HG02938 (cell line): ENCODE measurements at regions not wholly inside any gene's neighbourhood (a gene's known extent, or its start where the extent isn't known, plus 50 kb on each side); places are given as distances from the start of the nearest gene placed in this dataset.

ENCODE experiments used
- ATAC-seq: cut with Tn5 transposase; IDR thresholded peaks from one replicate; pipeline ENCODE4 v1.9.1; 2021; ENCODE audit warnings: mild to moderate bottlenecking, moderate library complexity; ENCODE audit not compliant: unreplicated experiment

GRCh38 chr11:10932976-10933375 lies 75.1 kb upstream of the ZBED5 start:
- no peak for ATAC-seq

- ATAC-seq: no peak
Observed at GRCh38 chr11:10931761-10932670, 74.2 kb upstream of the ZBED5 start.

- ATAC-seq: no peak
Observed at GRCh38 chr11:10930972-10931760, 73.3 kb upstream of the ZBED5 start.

GRCh38 chr11:10930224-10930971 lies 72.5 kb upstream of the ZBED5 start:
- no peak for ATAC-seq

GRCh38 chr11:10927538-10927937 lies 69.7 kb upstream of the ZBED5 start:
- ATAC-seq: no peak

- no peak for ATAC-seq
Observed at GRCh38 chr11:10926801-10927211, 69.0 kb upstream of the ZBED5 start.

- ATAC-seq: no peak
Observed at GRCh38 chr11:10925149-10925926, 67.5 kb upstream of the ZBED5 start.

- no peak for ATAC-seq
Observed at GRCh38 chr11:10923882-10924281, 66.0 kb upstream of the ZBED5 start.

GRCh38 chr11:10922892-10923291 lies 65.0 kb upstream of the ZBED5 start:
- ATAC-seq: no peak

GRCh38 chr11:10920875-10921274 lies 63.0 kb upstream of the ZBED5 start:
- ATAC-seq: no peak

GRCh38 chr11:10920205-10920604 lies 62.4 kb upstream of the ZBED5 start:
- no peak for ATAC-seq

GRCh38 chr11:10918698-10919097 lies 60.8 kb upstream of the ZBED5 start:
- no peak for ATAC-seq

- ATAC-seq: no peak
Observed at GRCh38 chr11:10918275-10918674, 60.4 kb upstream of the ZBED5 start.

- no peak for ATAC-seq
Observed at GRCh38 chr11:10917802-10918201, 59.9 kb upstream of the ZBED5 start.

- ATAC-seq: no peak
Observed at GRCh38 chr11:10916665-10917064, 58.8 kb upstream of the ZBED5 start.

GRCh38 chr11:10914050-10914449 lies 56.2 kb upstream of the ZBED5 start:
- ATAC-seq: no peak

GRCh38 chr11:10913075-10913474 lies 55.2 kb upstream of the ZBED5 start:
- ATAC-seq: no peak

- no peak for ATAC-seq
Observed at GRCh38 chr11:10911907-10912306, 54.1 kb upstream of the ZBED5 start.

GRCh38 chr11:10909141-10909883 lies 51.5 kb upstream of the ZBED5 start:
- ATAC-seq: no peak
